ENCODE measurements at regions not wholly inside any gene's neighbourhood (a gene's known extent, or its start where the extent isn't known, plus 50 kb on each side); places are given as distances from the start of the nearest gene placed in this dataset.

- no TSS peak for BruUV-seq (replicated peaks)
- no peak overlapping the region for H3K9ac ChIP-seq (ENCODE audit: insufficient read depth, low read depth, low read length)
- peaks cover 52% of the 10 kb centered on the region for H3K9me3 ChIP-seq (ENCODE audit: low read length)
- H4K20me1 ChIP-seq (ENCODE audit: insufficient read depth, low read length): no peaks in the 10 kb centered on the region
- H3K4me1 ChIP-seq (ENCODE audit: insufficient read depth, low read length): no peaks in the 10 kb centered on the region
- H3K36me3 ChIP-seq (replicated peaks in 1 of 2; ENCODE audit: control insufficient read depth in 1 of 2, insufficient read depth in 2 of 2, low read length in 2 of 2): no peaks in the 10 kb centered on the region
- ATAC-seq (no peak), FAIRE-seq (no peak), DNase-seq (ENCODE audit: low spot score) (no peak)
- no peak overlapping the region for H2AFZ ChIP-seq (ENCODE audit: low read length)
- no peak for TF ChIP-seq SOX13 (IDR thresholded peaks at IDR 0.05)
- no peak for TF ChIP-seq SOX13 (CRISPR knock-in tag; conservative IDR thresholded peaks at IDR 0.05 in 1 of 2, IDR thresholded peaks at IDR 0.05 in 1 of 2)
- no peak for TF ChIP-seq ZNF207 (IDR thresholded peaks at IDR 0.05; ENCODE audit: borderline replicate concordance)
- TF ChIP-seq IRX3 (CRISPR knock-in tag; IDR thresholded peaks at IDR 0.05; ENCODE audit: borderline replicate concordance, low read depth): no peak
- intact Hi-C loops (cut with micrococcal nuclease; ENCODE audit: unreplicated experiment): no loop called here
- H3K4me2 ChIP-seq (ENCODE audit: low read depth, low read length): no peak overlapping the region
- H3K4me3 ChIP-seq (replicated peaks in 1 of 3; ENCODE audit: insufficient read depth in 1 of 3, low read depth in 2 of 3, low read length in 3 of 3): no peak overlapping the region
- H3K27ac ChIP-seq (ENCODE audit: extremely low read length, insufficient read depth, low read length): no peak overlapping the region
- in situ Hi-C loops (cut with HindIII; ENCODE audit: extremely low pct_ligation_motif_present, low pct_unique_long_range_greater_than_20kb): no loop called here
- 13% methylated on average over 5 of the region's 5 CpGs for WGBS (ENCODE audit: low lambda C conversion rate)
- CTCF ChIA-PET (ENCODE audit: low intra/inter-chr PET ratio, low total read pairs): no interaction called here
- H3K27me3 ChIP-seq (ENCODE audit: control insufficient read depth in 1 of 2, insufficient read depth in 2 of 2, low read length in 2 of 2): no peaks in the 10 kb centered on the region
- POLR2A ChIA-PET: no interaction called here
- H3K79me2 ChIP-seq (ENCODE audit: insufficient read depth, low read length): no peaks in the 10 kb centered on the region
Observed at GRCh38 chr17:53133876-53134275, 688.9 kb upstream of the KIF2B start.

GRCh38 chr17:53129863-53130262 lies 692.9 kb upstream of the KIF2B start:
- TF ChIP-seq ZNF280D (CRISPR knock-in tag; IDR thresholded peaks at IDR 0.05): no peak
- no peak for TF ChIP-seq ZNF256 (CRISPR knock-in tag; conservative IDR thresholded peaks at IDR 0.05)
- TF ChIP-seq FOXM1 (CRISPR knock-in tag; IDR thresholded peaks at IDR 0.05): no peak
- POLR2A ChIA-PET: no interaction called here
- H3K27me3 ChIP-seq (ENCODE audit: control insufficient read depth in 1 of 2, insufficient read depth in 2 of 2, low read length in 2 of 2): no peaks in the 10 kb centered on the region
- FAIRE-seq (no peak), ATAC-seq (no peak), DNase-seq (ENCODE audit: low spot score) (no peak)
- BruUV-seq (replicated peaks): no TSS peak
- CTCF ChIA-PET (ENCODE audit: low intra/inter-chr PET ratio, low total read pairs): no interaction called here
- H3K79me2 ChIP-seq (ENCODE audit: insufficient read depth, low read length): no peaks in the 10 kb centered on the region
- intact Hi-C loops (cut with micrococcal nuclease; ENCODE audit: unreplicated experiment) (no loop called here), in situ Hi-C loops (cut with HindIII; ENCODE audit: extremely low pct_ligation_motif_present, low pct_unique_long_range_greater_than_20kb) (no loop called here)
- no peak overlapping the region for H3K4me2 ChIP-seq (ENCODE audit: low read depth, low read length)
- no peaks in the 10 kb centered on the region for H4K20me1 ChIP-seq (ENCODE audit: insufficient read depth, low read length)
- H2AFZ ChIP-seq (ENCODE audit: low read length): no peak overlapping the region
- no peak overlapping the region for H3K9ac ChIP-seq (ENCODE audit: insufficient read depth, low read depth, low read length)
- H3K4me3 ChIP-seq (replicated peaks in 1 of 3; ENCODE audit: insufficient read depth in 1 of 3, low read depth in 2 of 3, low read length in 3 of 3): no peak overlapping the region
- peaks cover 61% of the 10 kb centered on the region for H3K9me3 ChIP-seq (ENCODE audit: low read length)
- no peaks in the 10 kb centered on the region for H3K4me1 ChIP-seq (ENCODE audit: insufficient read depth, low read length)
- no peak overlapping the region for H3K27ac ChIP-seq (ENCODE audit: extremely low read length, insufficient read depth, low read length)
- H3K36me3 ChIP-seq (replicated peaks in 1 of 2; ENCODE audit: control insufficient read depth in 1 of 2, insufficient read depth in 2 of 2, low read length in 2 of 2): no peaks in the 10 kb centered on the region
- WGBS (ENCODE audit: low lambda C conversion rate): 39% methylated on average over 2 of the region's 2 CpGs

All from HepG2 (cell line).